DND-41 (cell line): ENCODE measurements at regions not wholly inside any gene's neighbourhood (a gene's known extent, or its start where the extent isn't known, plus 50 kb on each side); places are given as distances from the start of the nearest gene placed in this dataset.

Experiments
- EZH2 ChIP-seq: IDR thresholded peaks from 3 replicates; pipeline ENCODE4 v1.6.1; 2012; ENCODE audit warnings: borderline replicate concordance, low read depth, mild to moderate bottlenecking, moderate library complexity, low read length, inconsistent platforms; ENCODE audit not compliant: severe bottlenecking
- TF ChIP-seq, protein P1 (sequence below): IDR thresholded peaks from 2 replicates; pipeline ENCODE4 v1.5.1; 2012; ENCODE audit warnings: borderline replicate concordance, low read length, moderate library complexity, mild to moderate bottlenecking; ENCODE audit not compliant: poor library complexity, severe bottlenecking; ENCODE audit errors: extremely low read depth

DNA sequence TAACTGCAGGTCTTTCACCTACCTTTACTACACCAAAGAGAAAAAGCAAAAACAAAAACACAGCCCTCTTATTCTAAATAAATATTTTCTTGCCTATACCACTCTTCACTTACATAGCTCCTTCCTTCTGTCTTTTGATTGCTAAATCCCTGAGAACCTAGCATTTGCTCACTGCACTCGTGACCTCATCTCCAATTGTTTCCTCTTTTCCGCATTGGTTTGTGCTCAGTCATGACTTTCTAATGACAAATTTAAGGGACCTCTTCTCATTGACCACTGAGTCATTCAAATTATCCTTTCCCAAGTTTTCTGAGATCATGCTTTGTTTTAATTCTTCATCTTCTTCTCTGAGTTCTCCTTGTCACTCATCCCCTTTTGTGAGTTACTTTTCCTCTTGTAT is 1697.1 kb downstream of the STIM2 start:
- TF ChIP-seq, protein P1, sequence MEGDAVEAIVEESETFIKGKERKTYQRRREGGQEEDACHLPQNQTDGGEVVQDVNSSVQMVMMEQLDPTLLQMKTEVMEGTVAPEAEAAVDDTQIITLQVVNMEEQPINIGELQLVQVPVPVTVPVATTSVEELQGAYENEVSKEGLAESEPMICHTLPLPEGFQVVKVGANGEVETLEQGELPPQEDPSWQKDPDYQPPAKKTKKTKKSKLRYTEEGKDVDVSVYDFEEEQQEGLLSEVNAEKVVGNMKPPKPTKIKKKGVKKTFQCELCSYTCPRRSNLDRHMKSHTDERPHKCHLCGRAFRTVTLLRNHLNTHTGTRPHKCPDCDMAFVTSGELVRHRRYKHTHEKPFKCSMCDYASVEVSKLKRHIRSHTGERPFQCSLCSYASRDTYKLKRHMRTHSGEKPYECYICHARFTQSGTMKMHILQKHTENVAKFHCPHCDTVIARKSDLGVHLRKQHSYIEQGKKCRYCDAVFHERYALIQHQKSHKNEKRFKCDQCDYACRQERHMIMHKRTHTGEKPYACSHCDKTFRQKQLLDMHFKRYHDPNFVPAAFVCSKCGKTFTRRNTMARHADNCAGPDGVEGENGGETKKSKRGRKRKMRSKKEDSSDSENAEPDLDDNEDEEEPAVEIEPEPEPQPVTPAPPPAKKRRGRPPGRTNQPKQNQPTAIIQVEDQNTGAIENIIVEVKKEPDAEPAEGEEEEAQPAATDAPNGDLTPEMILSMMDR: no peak
- no peak for TF ChIP-seq EZH2
